Type B pancreatic cell (in vitro differentiated cells): ENCODE measurements at regions not wholly inside any gene's neighbourhood (a gene's known extent, or its start where the extent isn't known, plus 50 kb on each side); places are given as distances from the start of the nearest gene placed in this dataset.
"Not testable (repeated sequence)": the region's sequence is repeated elsewhere in the genome, so short reads cannot be mapped to it uniquely, and the experiment has no call there.

Experiments
- DNase-seq: peaks from one replicate; pipeline ENCODE4 v3.0.0; 2021; ENCODE audit warnings: mixed read lengths; ENCODE audit not compliant: unreplicated experiment; ENCODE audit errors: extremely low spot score
- H3K27ac Mint-ChIP-seq: 2 replicates; pipeline ENCODE4 v1.8.0; 2021; ENCODE audit warnings: mild to moderate bottlenecking, mixed read lengths
- H3K27me3 Mint-ChIP-seq: 2 replicates; pipeline ENCODE4 v1.8.0; 2021; ENCODE audit warnings: mixed read lengths
- H3K36me3 Mint-ChIP-seq: 2 replicates; pipeline ENCODE4 v1.8.0; 2021; ENCODE audit warnings: mixed read lengths
- H3K4me1 Mint-ChIP-seq: one replicate; pipeline ENCODE4 v1.8.0; 2021; ENCODE audit warnings: mixed read lengths; ENCODE audit not compliant: unreplicated experiment
- H3K4me3 Mint-ChIP-seq: 2 replicates; pipeline ENCODE4 v1.8.0; 2021; ENCODE audit warnings: mild to moderate bottlenecking, mixed read lengths
- H3K9me3 Mint-ChIP-seq: 2 replicates; pipeline ENCODE4 v1.8.0; 2021; ENCODE audit warnings: mixed read lengths
- CTCF ChIP-seq: fragments of 200-600 bp; sonication (generic); conservative IDR thresholded peaks from 2 replicates; pipeline ENCODE4 v1.5.0; 2021; ENCODE audit warnings: antibody characterized with exemption, mild to moderate bottlenecking

DNA sequence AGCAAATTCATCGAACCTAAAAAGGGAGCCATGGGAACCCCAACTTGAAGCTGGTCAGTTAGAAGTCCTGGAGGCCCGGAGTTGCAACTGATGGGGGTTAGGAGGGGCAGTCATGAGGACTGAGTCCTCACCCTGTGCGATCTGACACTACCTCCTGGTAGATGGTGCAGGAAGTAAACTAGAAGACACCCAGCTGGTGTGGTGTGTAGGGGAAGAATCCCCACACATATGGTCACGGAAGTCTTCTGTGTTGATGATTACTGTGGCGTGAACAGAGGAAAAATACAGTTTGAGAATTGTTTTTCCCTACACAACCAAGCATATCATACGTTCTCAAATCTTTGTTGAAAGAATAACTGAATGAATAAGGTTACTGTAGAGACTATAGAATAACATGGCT lies 164.6 kb upstream of the KCTD7 start:
- TF ChIP-seq CTCF = no peak
- Mint-ChIP-seq H3K27ac (no peak overlapping the region), H3K27me3 (no peaks in the 10 kb centered on the region), H3K4me1 (no peaks in the 10 kb centered on the region), H3K4me3 (no peak overlapping the region), H3K9me3 (peaks cover 6% of the 10 kb centered on the region), H3K36me3 (peaks cover 14% of the 10 kb centered on the region)
- no peak for DNase-seq

GRCh38 chr7:66466081-66466600 lies 162.5 kb upstream of the KCTD7 start:
- Mint-ChIP-seq H3K27me3 (no peaks in the 10 kb centered on the region), H3K4me3 (no peak overlapping the region), H3K36me3 (peaks cover 9% of the 10 kb centered on the region), H3K4me1 (no peaks in the 10 kb centered on the region), H3K9me3 (peaks cover 6% of the 10 kb centered on the region), H3K27ac (no peak overlapping the region)
- no peak for DNase-seq
- no peak for TF ChIP-seq CTCF

DNA sequence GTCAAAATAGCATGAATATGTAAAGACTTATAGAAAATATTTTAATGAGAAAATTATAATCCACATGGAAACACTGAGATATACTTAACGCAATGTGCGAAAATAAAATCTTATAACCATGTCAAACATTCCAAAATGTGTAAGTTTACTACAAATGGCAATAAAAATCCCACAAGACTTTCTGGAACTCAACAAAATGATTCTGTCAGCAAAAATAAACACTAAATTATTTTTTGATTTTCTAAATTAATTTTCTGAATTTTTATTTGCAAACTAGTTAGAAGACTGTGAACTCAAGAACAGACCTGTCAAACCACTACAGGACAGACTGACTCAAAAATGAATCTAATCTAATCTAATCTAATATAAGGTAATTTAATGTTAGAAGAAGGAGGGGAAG lies 160.8 kb upstream of the KCTD7 start:
- Mint-ChIP-seq H3K4me1 (no peaks in the 10 kb centered on the region), H3K36me3 (peaks cover 3% of the 10 kb centered on the region), H3K27me3 (no peaks in the 10 kb centered on the region), H3K9me3 (no peaks in the 10 kb centered on the region), H3K4me3 (no peak overlapping the region), H3K27ac (no peak overlapping the region)
- DNase-seq = no peak
- no peak for TF ChIP-seq CTCF

DNA sequence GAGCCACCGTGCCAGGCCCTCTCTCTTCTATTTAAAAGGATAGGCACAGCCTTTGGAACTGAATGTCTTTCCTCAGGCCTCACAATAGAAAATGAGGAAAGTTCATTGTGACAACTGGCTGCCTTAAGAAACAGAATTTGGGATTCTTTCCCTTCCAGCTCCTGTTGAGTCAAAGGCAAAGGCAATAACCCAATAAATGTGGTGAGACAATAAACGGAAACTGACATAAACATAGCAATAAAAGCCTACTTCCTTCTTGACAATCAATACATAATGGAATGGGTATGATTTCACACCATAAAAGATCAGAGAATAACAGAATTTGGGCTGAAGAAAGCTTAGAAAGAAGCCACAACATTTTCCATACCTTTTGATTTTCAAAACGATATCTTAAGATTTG lies 155.6 kb upstream of the KCTD7 start:
- not testable (repeated sequence) for H3K4me3 Mint-ChIP-seq, H3K27me3 Mint-ChIP-seq, H3K27ac Mint-ChIP-seq, H3K4me1 Mint-ChIP-seq, H3K9me3 Mint-ChIP-seq, H3K36me3 Mint-ChIP-seq, DNase-seq

- DNase-seq = no peak
- Mint-ChIP-seq H3K27me3 (no peaks in the 10 kb centered on the region), H3K36me3 (peaks cover 11% of the 10 kb centered on the region), H3K4me1 (peaks cover 5% of the 10 kb centered on the region), H3K4me3 (no peak overlapping the region), H3K27ac (no peak overlapping the region), H3K9me3 (no peaks in the 10 kb centered on the region)
- no peak for TF ChIP-seq CTCF
Observed at GRCh38 chr7:66474441-66474840, 154.2 kb upstream of the KCTD7 start.

- not testable (repeated sequence) for DNase-seq, H3K4me3 Mint-ChIP-seq, H3K9me3 Mint-ChIP-seq
Observed at GRCh38 chr7:66476056-66476455, 152.6 kb upstream of the KCTD7 start.

DNA sequence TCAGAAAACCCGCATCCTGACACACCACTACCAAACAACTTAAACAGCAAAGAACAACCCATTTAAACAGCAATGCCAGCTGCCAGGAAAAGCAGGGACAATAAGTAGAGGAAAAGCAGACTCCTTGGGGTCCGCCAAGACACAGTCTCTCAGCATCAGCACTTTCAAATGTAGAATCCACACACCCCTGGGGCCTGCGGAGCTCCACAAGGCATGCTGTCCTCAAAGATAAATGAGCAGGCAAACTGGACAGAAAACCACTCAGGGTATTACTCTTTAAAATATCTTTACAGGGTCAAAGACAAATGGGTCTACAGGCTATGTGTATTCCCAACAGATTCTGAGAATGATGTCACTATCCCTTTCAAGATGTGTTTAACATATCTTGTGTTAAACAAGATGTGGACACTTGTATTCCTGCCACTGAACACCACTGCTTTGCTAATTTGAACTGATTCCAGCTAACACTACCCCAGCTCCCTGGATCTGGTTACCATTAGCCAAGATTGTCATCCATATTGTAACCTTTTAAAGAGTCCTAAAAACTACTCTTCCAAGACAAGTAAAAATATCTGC lies 150.8 kb upstream of the KCTD7 start:
- Mint-ChIP-seq H3K27ac (peak overlapping the region; percentile 9), H3K36me3 (peaks cover 19% of the 10 kb centered on the region)
- not testable (repeated sequence) for H3K4me3 Mint-ChIP-seq, DNase-seq, H3K9me3 Mint-ChIP-seq, H3K4me1 Mint-ChIP-seq, H3K27me3 Mint-ChIP-seq

More at GRCh38 chr7:66476056-66476455, 152.6 kb upstream of the KCTD7 start:
- peak overlapping the region; percentile 9 for H3K27ac Mint-ChIP-seq
- not testable (repeated sequence) for H3K4me1 Mint-ChIP-seq, H3K27me3 Mint-ChIP-seq
- H3K36me3 Mint-ChIP-seq = peaks cover 15% of the 10 kb centered on the region

- not testable (repeated sequence) for DNase-seq, H3K4me3 Mint-ChIP-seq, H3K9me3 Mint-ChIP-seq, H3K27me3 Mint-ChIP-seq, H3K4me1 Mint-ChIP-seq
- H3K36me3 Mint-ChIP-seq = peaks cover 19% of the 10 kb centered on the region
- H3K27ac Mint-ChIP-seq = peak overlapping the region; percentile 88
Observed at GRCh38 chr7:66481229-66481628, 147.5 kb upstream of the KCTD7 start.

DNA sequence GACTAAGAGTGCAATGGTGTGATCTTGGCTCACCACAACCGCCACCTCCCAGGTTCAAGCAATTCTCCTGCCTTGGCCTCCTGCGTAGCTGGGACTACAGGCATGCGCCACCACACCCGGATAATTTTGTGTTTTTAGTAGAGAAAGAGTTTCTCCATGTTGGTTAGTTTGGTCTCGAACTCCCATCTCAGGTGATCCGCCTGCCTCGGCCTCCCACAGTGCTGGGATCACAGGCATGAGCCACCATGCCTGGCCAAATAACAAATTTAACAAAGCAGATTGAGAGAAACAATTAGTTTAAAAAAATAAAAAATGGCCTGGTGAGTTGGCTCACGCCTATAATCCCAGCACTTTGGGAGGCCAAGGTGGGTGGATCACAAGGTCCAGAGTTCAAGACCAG lies 139.6 kb upstream of the KCTD7 start:
- not testable (repeated sequence) for DNase-seq, H3K27me3 Mint-ChIP-seq, H3K27ac Mint-ChIP-seq, H3K9me3 Mint-ChIP-seq, H3K36me3 Mint-ChIP-seq, H3K4me3 Mint-ChIP-seq
- peaks cover 12% of the 10 kb centered on the region for H3K4me1 Mint-ChIP-seq

DNA sequence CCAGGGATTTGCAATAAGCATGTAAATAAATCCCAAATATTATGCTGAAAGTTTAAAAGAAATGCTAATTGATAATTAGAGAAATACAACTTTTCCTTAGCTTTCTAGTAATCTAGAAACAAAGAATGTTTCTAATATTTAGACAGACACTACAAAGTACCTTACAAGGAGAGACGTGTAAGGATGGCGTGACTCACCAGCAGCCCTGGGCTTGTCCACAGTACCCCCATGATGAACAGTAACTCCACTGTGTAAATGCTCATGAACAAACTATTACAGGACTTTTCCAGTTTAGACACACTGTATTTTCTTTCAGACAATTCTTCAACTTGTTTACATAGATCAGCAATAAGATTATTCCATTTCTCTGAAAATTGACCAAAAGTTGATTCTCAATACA lies 138.9 kb upstream of the KCTD7 start:
- H3K4me1 Mint-ChIP-seq = peaks cover 12% of the 10 kb centered on the region
- peak overlapping the region; percentile 62 for H3K27ac Mint-ChIP-seq
- peak overlapping the region; percentile 46 for H3K4me3 Mint-ChIP-seq

More for the DNA sequence above, 138.9 kb upstream of the KCTD7 start:
- DNase-seq, H3K9me3 Mint-ChIP-seq, H3K27me3 Mint-ChIP-seq, H3K36me3 Mint-ChIP-seq: not testable (repeated sequence)
